ENCODE measurements at regions not wholly inside any gene's neighbourhood (a gene's known extent, or its start where the extent isn't known, plus 50 kb on each side); places are given as distances from the start of the nearest gene placed in this dataset.

DNA sequence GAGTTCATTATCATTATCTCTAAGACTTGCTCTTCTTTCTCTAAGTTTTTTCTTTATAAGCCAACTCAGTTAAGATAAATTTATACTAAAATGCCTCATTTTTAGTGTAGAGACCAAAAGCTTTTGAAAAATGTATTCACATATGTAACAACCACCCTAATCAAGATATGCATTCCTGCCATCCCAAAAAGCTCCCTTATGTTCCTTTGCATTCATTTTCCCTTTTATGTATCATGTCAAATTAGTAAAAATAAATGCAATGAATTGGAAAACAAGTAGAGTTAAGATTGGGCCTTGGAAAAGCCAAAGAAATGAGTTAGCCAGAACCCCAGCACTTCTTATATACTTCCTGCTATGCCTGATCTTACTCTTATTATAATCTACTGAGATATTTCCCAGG lies 62.2 kb downstream of the NPY2R start:
- Histone ChIP-seq H3K27me3 (ENCODE audit: control insufficient read depth in 2 of 2, insufficient read depth in 2 of 2, low read length in 2 of 2) (no peaks in the 10 kb centered on the region), H3K9me3 (replicated peaks; ENCODE audit: control insufficient read depth, insufficient read depth, low read depth, low read length) (peaks cover 2% of the 10 kb centered on the region; the same call in 1 of the 2 replicates), H2AFZ (ENCODE audit: low read depth, low read length) (no peak overlapping the region), H3K9me1 (ENCODE audit: control insufficient read depth, insufficient read depth, low read length) (no peaks in the 10 kb centered on the region), H3K9ac (ENCODE audit: insufficient read depth in 1 of 2, low read depth in 2 of 2, low read length in 2 of 2) (no peak overlapping the region), H3K4me3 (no peak overlapping the region), H3K4me2 (ENCODE audit: insufficient read depth, low read length) (no peak overlapping the region), H3K79me2 (ENCODE audit: control insufficient read depth, insufficient read depth, low read length) (no peaks in the 10 kb centered on the region), H3K27ac (ENCODE audit: extremely low read depth, low read depth, low read length) (no peak overlapping the region), H3K4me1 (replicated peaks in 1 of 2; ENCODE audit: control insufficient read depth in 2 of 2, insufficient read depth in 2 of 2, low read length in 2 of 2) (no peaks in the 10 kb centered on the region), H3K36me3 (ENCODE audit: control insufficient read depth, insufficient read depth, low read length) (no peaks in the 10 kb centered on the region), H4K20me1 (replicated peaks; ENCODE audit: control insufficient read depth, insufficient read depth, low read length) (no peaks in the 10 kb centered on the region)
- no TSS peak for BruUV-seq (replicated peaks)
- ATAC-seq, result no peak
- DNase-seq (ENCODE audit: extremely low read depth in 1 of 4, low spot score in 3 of 4), result no peak
- ChIA-PET POLR2A (no interaction called here), CTCF (ENCODE audit: low intra/inter-chr PET ratio) (no interaction called here)
- FAIRE-seq, result no peak
- TF ChIP-seq, protein P1, sequence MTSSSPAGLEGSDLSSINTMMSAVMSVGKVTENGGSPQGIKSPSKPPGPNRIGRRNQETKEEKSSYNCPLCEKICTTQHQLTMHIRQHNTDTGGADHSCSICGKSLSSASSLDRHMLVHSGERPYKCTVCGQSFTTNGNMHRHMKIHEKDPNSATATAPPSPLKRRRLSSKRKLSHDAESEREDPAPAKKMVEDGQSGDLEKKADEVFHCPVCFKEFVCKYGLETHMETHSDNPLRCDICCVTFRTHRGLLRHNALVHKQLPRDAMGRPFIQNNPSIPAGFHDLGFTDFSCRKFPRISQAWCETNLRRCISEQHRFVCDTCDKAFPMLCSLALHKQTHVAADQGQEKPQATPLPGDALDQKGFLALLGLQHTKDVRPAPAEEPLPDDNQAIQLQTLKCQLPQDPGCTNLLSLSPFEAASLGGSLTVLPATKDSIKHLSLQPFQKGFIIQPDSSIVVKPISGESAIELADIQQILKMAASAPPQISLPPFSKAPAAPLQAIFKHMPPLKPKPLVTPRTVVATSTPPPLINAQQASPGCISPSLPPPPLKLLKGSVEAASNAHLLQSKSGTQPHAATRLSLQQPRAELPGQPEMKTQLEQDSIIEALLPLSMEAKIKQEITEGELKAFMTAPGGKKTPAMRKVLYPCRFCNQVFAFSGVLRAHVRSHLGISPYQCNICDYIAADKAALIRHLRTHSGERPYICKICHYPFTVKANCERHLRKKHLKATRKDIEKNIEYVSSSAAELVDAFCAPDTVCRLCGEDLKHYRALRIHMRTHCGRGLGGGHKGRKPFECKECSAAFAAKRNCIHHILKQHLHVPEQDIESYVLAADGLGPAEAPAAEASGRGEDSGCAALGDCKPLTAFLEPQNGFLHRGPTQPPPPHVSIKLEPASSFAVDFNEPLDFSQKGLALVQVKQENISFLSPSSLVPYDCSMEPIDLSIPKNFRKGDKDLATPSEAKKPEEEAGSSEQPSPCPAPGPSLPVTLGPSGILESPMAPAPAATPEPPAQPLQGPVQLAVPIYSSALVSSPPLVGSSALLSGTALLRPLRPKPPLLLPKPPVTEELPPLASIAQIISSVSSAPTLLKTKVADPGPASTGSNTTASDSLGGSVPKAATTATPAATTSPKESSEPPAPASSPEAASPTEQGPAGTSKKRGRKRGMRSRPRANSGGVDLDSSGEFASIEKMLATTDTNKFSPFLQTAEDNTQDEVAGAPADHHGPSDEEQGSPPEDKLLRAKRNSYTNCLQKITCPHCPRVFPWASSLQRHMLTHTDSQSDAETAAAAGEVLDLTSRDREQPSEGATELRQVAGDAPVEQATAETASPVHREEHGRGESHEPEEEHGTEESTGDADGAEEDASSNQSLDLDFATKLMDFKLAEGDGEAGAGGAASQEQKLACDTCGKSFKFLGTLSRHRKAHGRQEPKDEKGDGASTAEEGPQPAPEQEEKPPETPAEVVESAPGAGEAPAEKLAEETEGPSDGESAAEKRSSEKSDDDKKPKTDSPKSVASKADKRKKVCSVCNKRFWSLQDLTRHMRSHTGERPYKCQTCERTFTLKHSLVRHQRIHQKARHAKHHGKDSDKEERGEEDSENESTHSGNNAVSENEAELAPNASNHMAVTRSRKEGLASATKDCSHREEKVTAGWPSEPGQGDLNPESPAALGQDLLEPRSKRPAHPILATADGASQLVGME (CRISPR knock-in tag; IDR thresholded peaks at IDR 0.05), result no peak
- TF ChIP-seq PCBP2 (IDR thresholded peaks at IDR 0.05; ENCODE audit: low read depth, low read length, poor library complexity, severe bottlenecking) (no peak), ZNF175 (CRISPR knock-in tag; IDR thresholded peaks at IDR 0.05; ENCODE audit: low read depth) (no peak), NUFIP1 (IDR thresholded peaks at IDR 0.05; ENCODE audit: partially characterized antibody) (no peak), MAZ (CRISPR knock-in tag; conservative IDR thresholded peaks at IDR 0.05 in 1 of 2, IDR thresholded peaks at IDR 0.05 in 1 of 2) (no peak), TFAM (CRISPR knock-in tag; conservative IDR thresholded peaks at IDR 0.05) (no peak), POLR2AphosphoS2 (IDR thresholded peaks at IDR 0.05; ENCODE audit: low read length) (no peak), THRAP3 (IDR thresholded peaks at IDR 0.05; ENCODE audit: borderline replicate concordance) (no peak), BCL6 (CRISPR knock-in tag; IDR thresholded peaks at IDR 0.05) (no peak), ZNF717 (CRISPR knock-in tag; IDR thresholded peaks at IDR 0.05) (no peak), DNMT1 (IDR thresholded peaks at IDR 0.05) (no peak), NR4A1 (CRISPR knock-in tag; IDR thresholded peaks at IDR 0.05) (no peak), NR4A1 (tag; IDR thresholded peaks at IDR 0.05) (no peak), NFE2 (IDR thresholded peaks at IDR 0.05; ENCODE audit: low read depth) (no peak), POLR2G (IDR thresholded peaks at IDR 0.05; ENCODE audit: low read depth, low read length) (no peak)
- TF ChIP-seq, protein P2, sequence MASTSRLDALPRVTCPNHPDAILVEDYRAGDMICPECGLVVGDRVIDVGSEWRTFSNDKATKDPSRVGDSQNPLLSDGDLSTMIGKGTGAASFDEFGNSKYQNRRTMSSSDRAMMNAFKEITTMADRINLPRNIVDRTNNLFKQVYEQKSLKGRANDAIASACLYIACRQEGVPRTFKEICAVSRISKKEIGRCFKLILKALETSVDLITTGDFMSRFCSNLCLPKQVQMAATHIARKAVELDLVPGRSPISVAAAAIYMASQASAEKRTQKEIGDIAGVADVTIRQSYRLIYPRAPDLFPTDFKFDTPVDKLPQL (IDR thresholded peaks at IDR 0.05; ENCODE audit: extremely low read depth, insufficient read length), result no peak
- TF ChIP-seq, protein P3, sequence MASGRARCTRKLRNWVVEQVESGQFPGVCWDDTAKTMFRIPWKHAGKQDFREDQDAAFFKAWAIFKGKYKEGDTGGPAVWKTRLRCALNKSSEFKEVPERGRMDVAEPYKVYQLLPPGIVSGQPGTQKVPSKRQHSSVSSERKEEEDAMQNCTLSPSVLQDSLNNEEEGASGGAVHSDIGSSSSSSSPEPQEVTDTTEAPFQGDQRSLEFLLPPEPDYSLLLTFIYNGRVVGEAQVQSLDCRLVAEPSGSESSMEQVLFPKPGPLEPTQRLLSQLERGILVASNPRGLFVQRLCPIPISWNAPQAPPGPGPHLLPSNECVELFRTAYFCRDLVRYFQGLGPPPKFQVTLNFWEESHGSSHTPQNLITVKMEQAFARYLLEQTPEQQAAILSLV (tag; IDR thresholded peaks at IDR 0.05), result no peak
- in situ Hi-C loops (cut with MboI) (no loop called here), intact Hi-C loops (cut with micrococcal nuclease) (no loop called here)
